ENCODE measurements at regions not wholly inside any gene's neighbourhood (a gene's known extent, or its start where the extent isn't known, plus 50 kb on each side); places are given as distances from the start of the nearest gene placed in this dataset.

GRCh38 chr9:103301051-103301450, 305.9 kb downstream of the CYLC2 start:
- Histone ChIP-seq H3K9me3 (replicated peaks; ENCODE audit: control insufficient read depth, insufficient read depth, low read length) (peaks cover 4% of the 10 kb centered on the region), H3K9ac (replicated peaks; ENCODE audit: extremely low read depth, insufficient read depth, low read length) (no peak overlapping the region), H3K27ac (ENCODE audit: insufficient read depth, low read depth, low read length) (no peak overlapping the region), H3K4me2 (ENCODE audit: insufficient read depth, low read length) (no peak overlapping the region), H2AFZ (ENCODE audit: low read depth, low read length) (no peak overlapping the region), H4K20me1 (replicated peaks; ENCODE audit: control insufficient read depth, extremely low read depth, insufficient read depth, low read length) (no peaks in the 10 kb centered on the region), H3K4me3 (replicated peaks in 1 of 3; ENCODE audit: insufficient read depth in 1 of 3, low read depth in 1 of 3, low read length in 3 of 3) (no peak overlapping the region), H3K27me3 (ENCODE audit: control insufficient read depth in 2 of 2, insufficient read depth in 2 of 2, low read length in 2 of 2) (no peaks in the 10 kb centered on the region), H3K9me1 (replicated peaks; ENCODE audit: control insufficient read depth, extremely low read depth, insufficient read depth, low read length) (no peaks in the 10 kb centered on the region), H3K4me1 (ENCODE audit: control insufficient read depth, extremely low read depth, insufficient read depth, low read length) (no peaks in the 10 kb centered on the region), H3K79me2 (ENCODE audit: control insufficient read depth, insufficient read depth, low read length) (no peaks in the 10 kb centered on the region), H3K36me3 (ENCODE audit: control insufficient read depth in 2 of 2, extremely low read depth in 1 of 2, insufficient read depth in 2 of 2, low read length in 2 of 2) (no peaks in the 10 kb centered on the region)
- ChIA-PET POLR2A (no interaction called here), CTCF (no interaction called here)
- dilution Hi-C loops (cut with MboI; ENCODE audit: extremely low pct_ligation_motif_present, low sequenced_read_pairs) (no loop called here), intact Hi-C loops (cut with micrococcal nuclease) (no loop called here)
- TF ChIP-seq JUN (IDR thresholded peaks at IDR 0.05; ENCODE audit: borderline replicate concordance, insufficient read depth, insufficient read length, low read depth) (no peak), FOS (IDR thresholded peaks at IDR 0.05; ENCODE audit: borderline replicate concordance, insufficient read depth, low read length) (no peak), GATA2 (IDR thresholded peaks at IDR 0.05; ENCODE audit: insufficient read depth, insufficient read length, low read depth, low read length) (no peak), CTCF (IDR thresholded peaks at IDR 0.05; ENCODE audit: extremely low read depth in 1 of 2, insufficient read depth in 1 of 2, low read depth in 1 of 2, low read length in 2 of 2) (no peak)
- DNase-seq (ENCODE audit: low read depth, low spot score) (no peak), FAIRE-seq (no peak)
- BruUV-seq (replicated peaks) = no TSS peak

DNA sequence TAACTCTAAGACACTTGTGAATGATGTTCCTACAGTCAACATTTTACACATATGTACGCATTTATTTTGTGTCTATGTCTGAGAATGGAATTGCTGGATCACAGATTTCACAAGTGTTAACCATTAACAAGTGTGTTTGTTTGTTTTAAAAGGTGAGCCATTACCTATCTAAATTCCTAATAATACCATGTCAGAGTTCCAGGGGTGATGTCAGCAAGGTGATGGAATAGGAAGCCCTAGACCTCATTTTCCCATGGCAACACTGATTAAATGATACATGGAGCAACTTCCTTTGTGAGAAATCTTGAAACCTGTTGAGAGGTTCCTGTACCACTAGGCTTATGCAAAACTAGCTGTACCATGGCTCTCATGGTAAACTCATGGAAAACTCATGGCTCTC, 309.7 kb downstream of the CYLC2 start:
- Histone ChIP-seq H3K9me1 (replicated peaks; ENCODE audit: control insufficient read depth, extremely low read depth, insufficient read depth, low read length) (no peaks in the 10 kb centered on the region), H3K9ac (replicated peaks; ENCODE audit: extremely low read depth, insufficient read depth, low read length) (no peak overlapping the region), H3K27ac (ENCODE audit: insufficient read depth, low read depth, low read length) (no peak overlapping the region), H3K4me1 (ENCODE audit: control insufficient read depth, extremely low read depth, insufficient read depth, low read length) (no peaks in the 10 kb centered on the region), H2AFZ (ENCODE audit: low read depth, low read length) (no peak overlapping the region), H3K36me3 (ENCODE audit: control insufficient read depth in 2 of 2, extremely low read depth in 1 of 2, insufficient read depth in 2 of 2, low read length in 2 of 2) (no peaks in the 10 kb centered on the region), H4K20me1 (replicated peaks; ENCODE audit: control insufficient read depth, extremely low read depth, insufficient read depth, low read length) (no peaks in the 10 kb centered on the region), H3K27me3 (ENCODE audit: control insufficient read depth in 2 of 2, insufficient read depth in 2 of 2, low read length in 2 of 2) (no peaks in the 10 kb centered on the region), H3K4me3 (replicated peaks in 1 of 3; ENCODE audit: insufficient read depth in 1 of 3, low read depth in 1 of 3, low read length in 3 of 3) (no peak overlapping the region), H3K9me3 (replicated peaks; ENCODE audit: control insufficient read depth, insufficient read depth, low read length) (peaks cover 2% of the 10 kb centered on the region), H3K4me2 (ENCODE audit: insufficient read depth, low read length) (no peak overlapping the region), H3K79me2 (ENCODE audit: control insufficient read depth, insufficient read depth, low read length) (no peaks in the 10 kb centered on the region)
- FAIRE-seq (no peak), DNase-seq (ENCODE audit: low read depth, low spot score) (no peak)
- TF ChIP-seq MYC (IDR thresholded peaks at IDR 0.05; ENCODE audit: low read depth, low read length) = no peak
- BruUV-seq (replicated peaks) = no TSS peak
- dilution Hi-C loops (cut with MboI; ENCODE audit: extremely low pct_ligation_motif_present, low sequenced_read_pairs) = no loop called here
- ChIA-PET CTCF (no interaction called here), POLR2A (no interaction called here)
- intact Hi-C loops (cut with micrococcal nuclease) = no loop called here
